GM18511 (cell line): ENCODE measurements at regions not wholly inside any gene's neighbourhood (a gene's known extent, or its start where the extent isn't known, plus 50 kb on each side); places are given as distances from the start of the nearest gene placed in this dataset.

Source experiments
- ATAC-seq: cut with Tn5 transposase; IDR thresholded peaks from one replicate; pipeline ENCODE4 v1.9.1; 2021; ENCODE audit warnings: mild to moderate bottlenecking, moderate library complexity; ENCODE audit not compliant: unreplicated experiment

- ATAC-seq: no peak
Observed at GRCh38 chr10:112006831-112007230, 176.7 kb downstream of the GPAM start.

- no peak for ATAC-seq
Observed at GRCh38 chr10:112022196-112022595, 161.4 kb downstream of the GPAM start.

GRCh38 chr10:112024079-112024478 is 159.5 kb downstream of the GPAM start:
- ATAC-seq: no peak

GRCh38 chr10:112025228-112025627 is 158.3 kb downstream of the GPAM start:
- no peak for ATAC-seq

- ATAC-seq: no peak
Observed at GRCh38 chr10:112026438-112026837, 157.1 kb downstream of the GPAM start.

- no peak for ATAC-seq
Observed at GRCh38 chr10:112027731-112028280, 155.8 kb downstream of the GPAM start.

- no peak for ATAC-seq
Observed at GRCh38 chr10:112030431-112030830, 153.1 kb downstream of the GPAM start.

GRCh38 chr10:112039823-112040222 is 143.7 kb downstream of the GPAM start:
- no peak for ATAC-seq

GRCh38 chr10:112040696-112041095 is 142.9 kb downstream of the GPAM start:
- ATAC-seq: no peak

GRCh38 chr10:112045938-112046337 is 137.6 kb downstream of the GPAM start:
- no peak for ATAC-seq

GRCh38 chr10:112047674-112048073 is 135.9 kb downstream of the GPAM start:
- ATAC-seq: no peak

GRCh38 chr10:112052166-112052565 is 131.4 kb downstream of the GPAM start:
- ATAC-seq: no peak

GRCh38 chr10:112053895-112054294 is 129.7 kb downstream of the GPAM start:
- ATAC-seq: no peak

- ATAC-seq: no peak
Observed at GRCh38 chr10:112054516-112054915, 129.0 kb downstream of the GPAM start.

GRCh38 chr10:112057072-112057471 is 126.5 kb downstream of the GPAM start:
- no peak for ATAC-seq

GRCh38 chr10:112059220-112059619 is 124.3 kb downstream of the GPAM start:
- no peak for ATAC-seq

- no peak for ATAC-seq
Observed at GRCh38 chr10:112071596-112072133, 111.9 kb downstream of the GPAM start.

GRCh38 chr10:112078003-112078402 is 105.6 kb downstream of the GPAM start:
- ATAC-seq: no peak

GRCh38 chr10:112080231-112080630 is 103.3 kb downstream of the GPAM start:
- ATAC-seq: no peak

GRCh38 chr10:112082120-112082519 is 101.4 kb downstream of the GPAM start:
- no peak for ATAC-seq

GRCh38 chr10:112083472-112083871 is 100.1 kb downstream of the GPAM start:
- no peak for ATAC-seq

- ATAC-seq: no peak
Observed at GRCh38 chr10:112087953-112088456, 95.6 kb downstream of the GPAM start.

- no peak for ATAC-seq
Observed at GRCh38 chr10:112091703-112092102, 91.9 kb downstream of the GPAM start.
